ENCODE measurements at regions not wholly inside any gene's neighbourhood (a gene's known extent, or its start where the extent isn't known, plus 50 kb on each side); places are given as distances from the start of the nearest gene placed in this dataset.
"Not testable (repeated sequence)": the region's sequence is repeated elsewhere in the genome, so short reads cannot be mapped to it uniquely, and the experiment has no call there.

GRCh38 chr22:40094485-40094884 lies 83.2 kb upstream of the TNRC6B start:
- no peak overlapping the region for H3K27ac ChIP-seq

GRCh38 chr22:40099887-40100286 lies 77.8 kb upstream of the TNRC6B start:
- H3K27ac ChIP-seq; DNase-seq (ENCODE audit: low read depth, low spot score): not testable (repeated sequence)

More at GRCh38 chr22:40094485-40094884, 83.2 kb upstream of the TNRC6B start:
- DNase-seq (ENCODE audit: low read depth, low spot score), result no peak

DNA sequence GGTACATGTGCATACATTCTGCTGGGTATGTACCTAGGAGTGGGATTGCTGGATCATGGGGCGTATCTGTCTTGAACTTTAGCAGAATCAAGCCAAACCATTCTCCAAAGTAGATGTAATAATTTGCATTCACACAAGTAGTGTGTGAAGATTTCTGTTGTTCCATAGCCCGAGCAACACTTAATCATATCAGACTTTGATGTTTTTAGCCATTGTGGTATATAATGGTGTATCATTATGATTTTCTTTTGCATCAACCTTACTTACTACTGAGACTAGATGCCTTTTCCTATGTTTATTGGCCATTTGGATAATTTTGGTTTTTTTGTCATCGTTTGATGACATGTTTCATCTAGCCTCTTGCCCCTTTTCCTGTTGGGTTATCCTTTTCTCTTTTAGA lies 72.0 kb upstream of the TNRC6B start:
- no peak overlapping the region for H3K27ac ChIP-seq
- DNase-seq (ENCODE audit: low read depth, low spot score), result no peak

DNA sequence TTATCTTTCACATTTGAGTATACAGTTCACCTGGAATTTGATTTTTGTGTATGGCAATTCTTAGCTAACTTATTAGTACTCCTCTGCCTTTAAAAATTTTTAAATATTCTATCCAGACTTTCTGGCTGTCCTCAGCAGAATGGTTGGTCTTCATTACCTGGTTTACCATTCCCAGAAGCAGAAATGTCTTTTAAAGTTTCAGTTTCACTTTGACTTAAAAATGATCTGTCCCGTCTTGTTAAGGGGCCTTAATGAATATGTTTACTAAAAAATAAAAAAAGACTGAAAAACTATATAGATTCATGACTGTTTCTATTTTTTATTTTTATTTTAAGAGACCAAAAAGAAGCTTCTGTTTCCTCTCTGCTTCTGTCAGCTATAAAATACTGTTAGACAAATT lies 70.5 kb upstream of the TNRC6B start:
- no peak overlapping the region for H3K27ac ChIP-seq
- no peak for DNase-seq (ENCODE audit: low read depth, low spot score)

DNA sequence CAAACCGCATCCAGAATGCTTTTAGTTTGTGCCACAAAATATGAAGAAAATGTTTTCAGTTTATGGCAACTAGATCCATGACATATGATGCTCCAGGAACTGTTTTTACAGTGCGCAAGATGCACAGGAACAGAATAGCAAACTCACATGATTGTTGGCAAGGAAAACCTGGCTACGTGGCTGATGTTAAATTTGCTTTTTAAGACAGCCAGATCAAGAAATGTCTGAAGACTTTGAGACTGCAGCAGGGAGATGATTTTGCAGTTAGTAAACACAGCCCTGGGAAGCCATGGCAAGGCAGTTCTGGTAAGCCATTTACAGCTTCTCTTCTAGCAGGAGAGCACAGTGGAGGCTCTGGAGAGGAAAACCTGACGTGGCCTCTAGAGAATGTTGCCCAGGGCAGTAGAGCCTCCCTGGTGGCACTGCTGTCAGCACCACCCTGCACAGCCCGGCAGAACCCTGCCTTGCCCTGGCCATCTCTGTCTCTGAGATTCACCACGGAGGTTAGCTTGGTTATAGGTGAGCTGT lies 69.8 kb upstream of the TNRC6B start:
- peak; percentile 3 for DNase-seq (ENCODE audit: low read depth, low spot score)
- no peak overlapping the region for H3K27ac ChIP-seq

DNA sequence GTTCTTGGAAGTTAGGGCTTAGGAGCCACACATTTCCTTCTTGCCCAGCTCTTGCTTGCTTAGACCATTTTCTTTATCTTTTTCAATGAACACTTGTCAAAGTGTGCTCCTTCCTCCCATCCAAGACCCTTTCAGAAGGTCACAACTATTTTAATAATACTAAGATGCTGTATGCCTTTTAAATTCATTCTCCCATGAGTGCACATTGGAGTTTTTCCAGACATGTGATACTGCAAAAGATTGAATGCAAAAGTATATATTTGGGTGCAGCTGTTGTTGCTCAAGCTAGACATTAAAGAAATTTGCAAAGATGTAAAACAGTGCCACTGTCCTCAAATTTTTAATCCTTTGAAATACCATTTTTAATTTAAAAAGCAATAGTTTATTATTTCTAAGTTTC lies 69.3 kb upstream of the TNRC6B start:
- DNase-seq (ENCODE audit: low read depth, low spot score), result no peak
- no peak overlapping the region for H3K27ac ChIP-seq

GRCh38 chr22:40108926-40109325 lies 68.8 kb upstream of the TNRC6B start:
- DNase-seq (ENCODE audit: low read depth, low spot score), result not testable (repeated sequence)

GRCh38 chr22:40111451-40111850 lies 66.3 kb upstream of the TNRC6B start:
- no peak overlapping the region for H3K27ac ChIP-seq
- DNase-seq (ENCODE audit: low read depth, low spot score), result no peak

More at GRCh38 chr22:40108926-40109325, 68.8 kb upstream of the TNRC6B start:
- not testable (repeated sequence) for H3K27ac ChIP-seq

DNA sequence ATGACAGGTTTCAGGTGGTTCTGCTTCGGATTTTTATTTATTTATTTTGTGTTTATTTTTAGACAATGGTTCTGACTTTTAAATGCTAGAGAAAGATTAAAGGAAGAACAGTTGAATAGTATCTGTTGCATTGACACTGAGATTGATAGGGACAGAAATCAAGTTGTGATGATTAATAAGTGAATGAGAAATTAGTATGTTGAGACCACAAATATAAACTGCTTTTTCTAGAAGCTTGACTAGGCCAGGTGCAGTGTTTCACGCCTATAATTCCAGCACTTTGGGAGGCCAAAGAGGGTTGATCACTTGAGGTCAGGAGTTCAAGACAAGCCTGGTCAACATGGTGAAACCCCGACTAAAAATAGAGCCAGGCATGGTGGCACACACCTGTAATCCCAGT lies 65.1 kb upstream of the TNRC6B start:
- DNase-seq (ENCODE audit: low read depth, low spot score), result no peak
- no peak overlapping the region for H3K27ac ChIP-seq

DNA sequence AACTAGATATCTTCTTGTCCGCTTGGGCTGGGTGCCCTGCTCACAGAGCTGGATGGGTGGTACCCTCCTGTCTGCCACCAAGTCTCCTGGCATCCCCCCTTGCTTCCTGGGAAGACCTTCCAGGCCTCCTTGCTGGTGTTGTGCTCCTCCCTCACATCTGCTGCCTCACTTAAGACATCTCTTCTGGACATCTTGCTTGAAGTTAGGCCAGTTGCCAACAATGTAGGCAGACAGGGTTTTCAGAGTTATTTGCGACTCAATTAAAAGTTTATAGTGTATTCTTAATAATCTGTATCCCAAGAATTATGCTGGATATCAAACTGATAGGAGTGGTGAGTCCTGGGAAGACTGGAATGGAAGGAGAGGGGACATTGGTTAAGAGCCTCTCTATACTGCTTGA lies 64.0 kb upstream of the TNRC6B start:
- DNase-seq (ENCODE audit: low read depth, low spot score), result no peak
- no peak overlapping the region for H3K27ac ChIP-seq

GRCh38 chr22:40114411-40114810 lies 63.3 kb upstream of the TNRC6B start:
- no peak overlapping the region for H3K27ac ChIP-seq
- no peak for DNase-seq (ENCODE audit: low read depth, low spot score)

DNA sequence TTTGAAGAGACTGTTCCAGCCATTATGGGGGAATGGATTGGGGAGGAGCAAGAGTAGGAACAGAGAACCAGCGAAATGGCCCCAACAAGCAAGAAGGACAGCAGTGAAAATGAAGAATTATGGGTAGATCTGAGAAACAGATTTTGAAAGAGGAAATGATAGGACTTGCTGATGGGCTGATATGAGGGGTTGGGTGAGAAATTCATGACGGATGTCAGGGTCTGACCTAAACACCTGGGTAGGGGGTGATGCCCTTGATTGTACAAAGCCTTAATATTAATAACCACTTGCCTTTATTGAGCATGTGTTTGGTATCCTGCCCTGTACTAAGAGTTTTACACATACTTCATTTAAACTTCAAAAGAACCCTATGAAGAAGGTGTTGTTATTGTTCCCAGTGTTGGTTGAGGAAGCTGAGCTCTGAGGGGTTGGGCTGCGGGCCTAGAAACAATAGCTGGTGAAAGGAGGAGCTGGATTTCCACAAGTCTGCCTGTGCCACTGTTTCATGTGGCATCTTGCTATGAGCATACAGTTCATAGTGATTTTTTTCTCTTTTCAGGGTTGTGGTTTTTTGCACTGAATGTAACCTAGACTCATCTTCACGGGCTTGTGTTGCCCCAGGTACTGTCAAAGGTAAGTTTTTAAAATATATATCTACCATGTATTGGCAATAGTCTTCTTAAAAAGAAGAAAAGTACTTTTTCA lies 61.1 kb upstream of the TNRC6B start:
- no peak overlapping the region for H3K27ac ChIP-seq
- DNase-seq (ENCODE audit: low read depth, low spot score), result no peak

GRCh38 chr22:40118979-40119378 lies 58.7 kb upstream of the TNRC6B start:
- no peak overlapping the region for H3K27ac ChIP-seq
- DNase-seq (ENCODE audit: low read depth, low spot score), result no peak

GRCh38 chr22:40120848-40121247 lies 56.9 kb upstream of the TNRC6B start:
- DNase-seq (ENCODE audit: low read depth, low spot score), result no peak
- no peak overlapping the region for H3K27ac ChIP-seq

- H3K27ac ChIP-seq, result no peak overlapping the region
- DNase-seq (ENCODE audit: low read depth, low spot score), result no peak
These were observed 56.3 kb upstream of the TNRC6B start for GRCh38 chr22:40121461-40121860.

DNA sequence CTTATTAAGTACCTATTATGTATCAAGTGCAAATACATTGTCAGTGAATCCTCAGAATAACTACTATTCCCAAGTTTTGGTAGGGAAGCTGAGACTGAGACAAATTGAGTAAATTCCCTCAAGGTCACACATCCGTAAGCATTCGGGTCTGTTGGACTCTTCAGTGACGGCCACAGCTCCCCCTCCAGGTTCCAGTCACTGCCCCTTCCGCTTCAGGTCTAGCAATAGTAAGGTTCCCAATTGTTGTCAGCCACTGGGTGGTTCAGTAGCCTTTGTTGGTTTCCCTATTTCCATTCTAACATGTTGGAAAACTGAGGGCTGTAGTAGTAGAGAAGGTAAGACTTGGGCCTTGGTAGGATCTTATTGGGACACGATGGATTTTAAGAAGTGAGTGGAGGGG lies 54.9 kb upstream of the TNRC6B start:
- no peak overlapping the region for H3K27ac ChIP-seq
- no peak for DNase-seq (ENCODE audit: low read depth, low spot score)

- DNase-seq (ENCODE audit: low read depth, low spot score), result no peak
- no peak overlapping the region for H3K27ac ChIP-seq
These were observed 54.3 kb upstream of the TNRC6B start for GRCh38 chr22:40123387-40123786.

All from epithelial cell of prostate (primary cell).